GM12892 (cell line): ENCODE measurements at regions not wholly inside any gene's neighbourhood (a gene's known extent, or its start where the extent isn't known, plus 50 kb on each side); places are given as distances from the start of the nearest gene placed in this dataset.

Experiments used
- POLR2A ChIP-seq: IDR thresholded peaks from 2 replicates; pipeline ENCODE4 v1.6.1; 2011; ENCODE audit warnings: low read depth, low read length, control low read depth
- POLR2AphosphoS5 ChIP-seq: IDR thresholded peaks from 2 replicates; pipeline ENCODE4 v1.6.1; 2011; ENCODE audit warnings: low read depth, low read length, control low read depth
- TAF1 ChIP-seq: IDR thresholded peaks from 2 replicates; pipeline ENCODE4 v1.6.1; 2011; ENCODE audit warnings: low read depth, mild to moderate bottlenecking, control low read depth, low read length, borderline replicate concordance

DNA sequence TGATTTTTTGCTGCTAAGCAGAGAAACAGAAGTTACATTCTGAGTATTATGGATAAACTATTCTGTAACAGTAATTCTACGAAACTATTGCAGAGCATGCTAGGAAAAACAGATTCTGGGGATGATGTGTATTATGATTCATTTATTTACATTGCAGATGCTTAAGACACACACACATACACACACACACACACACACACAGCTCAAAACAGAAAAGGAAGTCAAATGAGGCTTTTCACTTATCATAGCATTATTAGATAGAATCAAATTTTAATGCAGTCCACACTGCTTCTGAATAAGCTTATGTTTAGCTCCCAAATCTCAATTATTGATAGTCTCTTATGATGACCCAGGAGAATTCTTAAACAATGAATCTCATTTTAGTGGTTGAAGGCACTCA lies 307.2 kb downstream of the HGF start:
- TF ChIP-seq POLR2A (no peak), TAF1 (no peak), POLR2AphosphoS5 (no peak)
